IMR-90 (cell line): ENCODE measurements at regions not wholly inside any gene's neighbourhood (a gene's known extent, or its start where the extent isn't known, plus 50 kb on each side); places are given as distances from the start of the nearest gene placed in this dataset.

ENCODE experiments used
- ATAC-seq: fragments of 200-7000 bp; cut with Tn5 transposase; 2 replicates; pipeline ENCODE4 v1.9.1; 2020; ENCODE audit warnings: low read depth, mild to moderate bottlenecking, moderate library complexity
- BruUV-seq: library from RNA; stranded (reverse); fragments of 400-500 nt; replicated peaks from 2 replicates; lab custom pipeline; 2021; lab: Mats Ljungman, UMichigan
- CTCF ChIA-PET: fragments of 300-600 bp; formaldehyde crosslinking; extraction: SDS; loops from one replicate; lab custom pipeline; 2021; ENCODE audit warnings: antibody characterized with exemption; lab: Yijun Ruan, JAX
- POLR2A ChIA-PET: fragments of 300-600 bp; sonication (Branson Sonifier 250); formaldehyde crosslinking; loops from one replicate; lab custom pipeline; 2022; ENCODE audit warnings: antibody characterized with exemption; ENCODE audit not compliant: unreplicated experiment; lab: Charles Lee
- DNase-seq: peaks from one replicate; pipeline ENCODE4 v3.0.0; 2013
- H2AFZ ChIP-seq: replicated peaks from 2 replicates; pipeline ENCODE3; 2013; ENCODE audit warnings: low read length, mild to moderate bottlenecking; ENCODE audit not compliant: poor library complexity
- H2AK5ac ChIP-seq: 2 replicates; pipeline ENCODE4 v1.6.1; 2013; ENCODE audit warnings: low read depth, low read length, inconsistent platforms
- H2AK9ac ChIP-seq: replicated peaks from 2 replicates; pipeline ENCODE3; 2013; ENCODE audit warnings: mild to moderate bottlenecking, low read depth, low read length, moderate library complexity; ENCODE audit not compliant: poor library complexity
- H2BK120ac ChIP-seq: 2 replicates; pipeline ENCODE4 v1.6.1; 2013; ENCODE audit warnings: low read depth, low read length, inconsistent platforms
- H2BK15ac ChIP-seq: 3 replicates; pipeline ENCODE4 v1.6.1; 2013; ENCODE audit warnings: low read depth, low read length, inconsistent platforms
- H2BK20ac ChIP-seq: 2 replicates; pipeline ENCODE4 v1.6.1; 2013; ENCODE audit warnings: low read depth, mild to moderate bottlenecking, inconsistent platforms, low read length, moderate library complexity
- H2BK5ac ChIP-seq: 2 replicates; pipeline ENCODE4 v1.6.1; 2013; ENCODE audit warnings: mild to moderate bottlenecking, low read depth, low read length, inconsistent platforms; ENCODE audit not compliant: poor library complexity, severe bottlenecking
- H3K14ac ChIP-seq: replicated peaks from 2 replicates; pipeline ENCODE4 v1.6.1; 2013; ENCODE audit warnings: low read depth, low read length, inconsistent platforms
- H3K18ac ChIP-seq: 2 replicates; pipeline ENCODE4 v1.6.1; 2013; ENCODE audit warnings: low read depth, low read length, control low read depth
- H3K23ac ChIP-seq: 2 replicates; pipeline ENCODE4 v1.6.1; 2013; ENCODE audit warnings: low read depth, low read length, inconsistent platforms
- H3K27ac ChIP-seq: 2 replicates; pipeline ENCODE4 v1.5.1; 2013; ENCODE audit warnings: mild to moderate bottlenecking, control low read depth, low read length; ENCODE audit not compliant: insufficient read depth
- H3K27me3 ChIP-seq: 2 replicates; pipeline ENCODE4 v1.6.1; 2013; ENCODE audit warnings: low read length; ENCODE audit not compliant: control insufficient read depth, insufficient read depth
- H3K36me3 ChIP-seq: 2 replicates; pipeline ENCODE4 v1.6.1; 2013; ENCODE audit warnings: low read length, mixed read lengths; ENCODE audit not compliant: control insufficient read depth, insufficient read depth
- H3K4ac ChIP-seq: 2 replicates; pipeline ENCODE4 v1.6.1; 2013; ENCODE audit warnings: low read depth, low read length, inconsistent platforms
- H3K4me1 ChIP-seq: 2 replicates; pipeline ENCODE4 v1.6.1; 2013; ENCODE audit warnings: low read length, mixed read lengths; ENCODE audit not compliant: control insufficient read depth, insufficient read depth
- H3K4me2 ChIP-seq: 2 replicates; pipeline ENCODE4 v1.6.1; 2013; ENCODE audit warnings: low read depth, mild to moderate bottlenecking, control low read depth, low read length, moderate library complexity
- H3K4me3 ChIP-seq: 2 replicates; pipeline ENCODE4 v1.5.1; 2013; ENCODE audit warnings: low read depth, mild to moderate bottlenecking, control low read depth, low read length, moderate library complexity; ENCODE audit not compliant: insufficient read depth
- H3K56ac ChIP-seq: 2 replicates; pipeline ENCODE4 v1.6.1; 2013; ENCODE audit warnings: low read length, inconsistent platforms; ENCODE audit not compliant: insufficient read depth; ENCODE audit errors: extremely low read depth
- H3K79me1 ChIP-seq, 2 experiments: 2 replicates each; pipeline ENCODE4 v1.6.1; 2013; ENCODE audit warnings: low read length in 2 of 2, inconsistent platforms in 1 of 2, low read depth in 1 of 2
- H3K9ac ChIP-seq: 2 replicates; pipeline ENCODE4 v1.6.1; 2013; ENCODE audit warnings: low read depth, low read length, control low read depth
- H3K9me1 ChIP-seq: 2 replicates; pipeline ENCODE4 v1.6.1; 2013; ENCODE audit warnings: low read length, inconsistent platforms; ENCODE audit not compliant: insufficient read depth
- H3K9me3 ChIP-seq: 2 replicates; pipeline ENCODE4 v1.6.1; 2013; ENCODE audit warnings: low read length; ENCODE audit not compliant: control insufficient read depth, insufficient read depth
- H4K20me1 ChIP-seq: 2 replicates; pipeline ENCODE4 v1.6.1; 2013; ENCODE audit warnings: low read length, inconsistent platforms; ENCODE audit not compliant: insufficient read depth
- H4K5ac ChIP-seq: 2 replicates; pipeline ENCODE4 v1.6.1; 2013; ENCODE audit warnings: mild to moderate bottlenecking, low read depth, low read length, control low read depth
- H4K8ac ChIP-seq, 2 experiments: 2 replicates each; pipeline ENCODE4 v1.6.1; 2013; ENCODE audit warnings: low read depth in 2 of 2, low read length in 2 of 2, control low read depth in 1 of 2, inconsistent platforms in 1 of 2
- H4K91ac ChIP-seq: 2 replicates; pipeline ENCODE4 v1.6.1; 2013; ENCODE audit warnings: low read depth, low read length, inconsistent platforms; ENCODE audit not compliant: insufficient read depth
- CEBPB ChIP-seq: IDR thresholded peaks from 2 replicates; pipeline ENCODE4 v1.6.1; 2012; ENCODE audit warnings: low read depth, low read length, improper control_type of control experiment
- CHD1 ChIP-seq: IDR thresholded peaks from 2 replicates; pipeline ENCODE4 v1.6.1; 2012; ENCODE audit warnings: low read depth, low read length, improper control_type of control experiment
- ELK1 ChIP-seq: fragments of 150-350 bp; IDR thresholded peaks from 2 replicates; pipeline ENCODE4 v1.6.1; 2016; ENCODE audit warnings: low read depth, mild to moderate bottlenecking, low read length, moderate library complexity, borderline replicate concordance
- FOS ChIP-seq: fragments of 150-350 bp; IDR thresholded peaks from 2 replicates; pipeline ENCODE4 v1.6.1; 2016; ENCODE audit warnings: low read depth, low read length
- MAFK ChIP-seq: IDR thresholded peaks from 2 replicates; pipeline ENCODE4 v1.6.1; 2012; ENCODE audit warnings: low read depth, low read length, improper control_type of control experiment
- MAZ ChIP-seq: IDR thresholded peaks from 2 replicates; pipeline ENCODE4 v1.6.1; 2012; ENCODE audit warnings: low read depth, mild to moderate bottlenecking, low read length, improper control_type of control experiment, moderate library complexity, borderline replicate concordance
- MXI1 ChIP-seq: IDR thresholded peaks from 2 replicates; pipeline ENCODE4 v1.6.1; 2012; ENCODE audit warnings: low read depth, mild to moderate bottlenecking, low read length, moderate library complexity, borderline replicate concordance
- NFE2L2 ChIP-seq: fragments of 150-350 bp; IDR thresholded peaks from 2 replicates; pipeline ENCODE4 v1.6.1; 2016; ENCODE audit warnings: low read depth, mild to moderate bottlenecking, low read length
- POLR2A ChIP-seq: IDR thresholded peaks from 2 replicates; pipeline ENCODE4 v1.6.1; 2012; ENCODE audit warnings: mild to moderate bottlenecking, low read depth, low read length
- RCOR1 ChIP-seq: IDR thresholded peaks from 2 replicates; pipeline ENCODE4 v1.6.1; 2012; ENCODE audit warnings: mild to moderate bottlenecking, low read length, improper control_type of control experiment; ENCODE audit not compliant: insufficient replicate concordance
- SMC3 ChIP-seq: fragments of 150-350 bp; IDR thresholded peaks from 2 replicates; pipeline ENCODE4 v1.6.1; 2016; ENCODE audit warnings: low read depth, mild to moderate bottlenecking, antibody characterized with exemption, low read length, moderate library complexity
- WGBS, 2 experiments: methylation state at CpG; one replicate each; pipeline versions ENCODE4 v1.1.5 to v1.1.7; 2013; ENCODE audit warnings: missing lambda C conversion rate in 2 of 2; ENCODE audit not compliant: insufficient read length in 1 of 2; ENCODE audit errors: extremely low coverage in 2 of 2; 5-methylcytosine and 5-hydroxymethylcytosine counted together
- dilution Hi-C: fragments of 300-500 bp; cut with HindIII; formaldehyde crosslinking; loops from one replicate; pipeline ENCODE4 v1.14.3; 2018; ENCODE audit warnings: low sequenced_read_pairs; ENCODE audit not compliant: unreplicated experiment
- in situ Hi-C: fragments of 300-500 bp; cut with MboI; formaldehyde crosslinking; loops from 3 replicates; pipeline ENCODE4 v1.14.3; 2019; ENCODE audit warnings: low sequenced_read_pairs, inconsistent platforms, mixed read lengths
- intact Hi-C: fragments of 100-400 bp; cut with micrococcal nuclease; formaldehyde crosslinking; loops from 2 replicates; pipeline ENCODE4 v1.10.0; 2022

DNA sequence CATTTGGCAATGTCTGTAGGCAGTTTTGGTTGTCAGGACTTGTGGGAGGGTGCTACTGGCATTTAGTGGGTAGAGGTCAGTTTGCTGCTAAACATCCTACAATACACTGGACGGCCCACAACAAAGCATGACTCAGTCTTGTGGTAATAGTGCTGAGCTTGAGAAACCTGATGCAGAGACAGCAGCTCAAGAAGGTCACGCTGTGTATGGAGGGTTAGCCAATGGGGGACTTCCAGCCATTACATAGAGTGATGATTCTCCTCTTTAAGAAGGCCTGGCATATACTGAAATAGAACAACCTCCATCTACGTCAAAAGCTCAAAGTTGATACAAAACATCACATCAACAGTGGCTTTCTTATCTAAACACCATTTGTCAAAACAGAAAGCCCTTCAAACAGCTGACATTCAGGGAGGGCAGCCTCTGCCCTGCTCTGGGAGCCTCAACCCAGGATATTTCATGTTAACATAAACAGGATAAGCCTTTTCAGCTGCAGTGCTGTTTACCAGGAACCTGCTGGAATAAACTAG is 143.0 kb downstream of the GPBP1 start (continued):
- no peak for TF ChIP-seq MXI1

GRCh38 chr5:57315941-57316340 is 142.1 kb downstream of the GPBP1 start:
- Histone ChIP-seq H3K27ac (peak overlapping the region; percentile 86), H3K18ac (peak overlapping the region; percentile 82), H3K9me3 (no peaks in the 10 kb centered on the region; the same call in 1 of the 2 replicates), H4K5ac (peak overlapping the region; percentile 51; the same call in 1 of the 2 replicates), H2AK5ac (peak overlapping the region; percentile 46), H3K23ac (no peak overlapping the region), H3K36me3 (no peaks in the 10 kb centered on the region), H3K4ac (peak overlapping the region; percentile 92), H3K9me1 (peaks cover 12% of the 10 kb centered on the region), H2BK15ac (peak overlapping the region; percentile 26; the same call in 1 of the 3 replicates), H2AK9ac (no peak overlapping the region), H3K79me1 (no peaks in the 10 kb centered on the region), H4K91ac (peak overlapping the region; percentile 72), H3K4me1 (peaks cover 24% of the 10 kb centered on the region), H2BK20ac (peak overlapping the region; percentile 74), H3K4me2 (no peak overlapping the region), H3K27me3 (no peaks in the 10 kb centered on the region), H3K4me3 (no peak overlapping the region), H3K14ac (peak overlapping the region; percentile 55), H4K8ac (peak overlapping the region; percentile 8 to 42; a peak in 2 of 4 replicates), H4K20me1 (peaks cover 3% of the 10 kb centered on the region; the same call in 1 of the 2 replicates), H2BK120ac (peak overlapping the region; percentile 81; the same call in 1 of the 2 replicates), H3K9ac (no peak overlapping the region), H3K56ac (no peak overlapping the region), H2AFZ (no peak overlapping the region), H2BK5ac (peak overlapping the region; percentile 76)
- ATAC-seq (no peak), DNase-seq (no peak)
- dilution Hi-C loops = no loop called here
- TF ChIP-seq ELK1 = no peak
- TF ChIP-seq CEBPB = no peak
- TF ChIP-seq MAFK = no peak
- TF ChIP-seq MAZ = no peak
- no peak for TF ChIP-seq MXI1
- TF ChIP-seq RCOR1 = no peak
- no peak for TF ChIP-seq CHD1
- no peak for TF ChIP-seq SMC3
- no peak for TF ChIP-seq FOS
- no peak for TF ChIP-seq NFE2L2
- TF ChIP-seq POLR2A = no peak
- ChIA-PET CTCF (interaction anchor here (0.7 kb wide), 1 partner anchor 458 kb away, joined by 3 read pairs; no protein-coding TSS in a partner anchor), POLR2A (interaction anchor here (1.3 kb wide), 1 partner anchor 67 kb away, joined by 7 read pairs; no protein-coding TSS in a partner anchor)
- WGBS, 2 experiments = no CpG with 5 or more reads among the region's 3 CpGs
- in situ Hi-C loops = no loop called here
- intact Hi-C loops = no loop called here
- BruUV-seq = no TSS peak
